ENCODE measurements at regions not wholly inside any gene's neighbourhood (a gene's known extent, or its start where the extent isn't known, plus 50 kb on each side); places are given as distances from the start of the nearest gene placed in this dataset.

- no peak for DNase-seq
Observed at GRCh38 chr4:20354120-20354519, 102.4 kb downstream of the SLIT2 start.

DNA sequence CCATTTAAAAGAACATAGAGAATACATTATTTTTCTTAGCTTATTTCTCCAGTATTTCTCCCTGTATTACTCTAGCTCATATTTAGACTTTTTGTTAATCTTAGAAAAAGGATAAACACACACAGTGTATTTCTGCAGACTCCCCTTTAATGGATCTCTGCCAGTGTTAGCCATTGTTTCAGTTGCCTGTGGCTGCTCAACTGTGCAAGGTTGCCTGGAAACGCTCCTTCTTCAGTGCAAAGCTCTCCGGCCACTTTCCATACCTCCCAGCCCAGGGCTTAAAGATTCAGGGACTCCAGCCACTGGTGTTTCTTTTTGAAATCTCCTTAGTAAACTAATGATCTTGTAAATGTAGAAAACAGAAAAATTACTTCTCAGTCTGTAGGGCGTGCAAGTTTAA, 104.9 kb downstream of the SLIT2 start:
- DNase-seq: no peak

DNA sequence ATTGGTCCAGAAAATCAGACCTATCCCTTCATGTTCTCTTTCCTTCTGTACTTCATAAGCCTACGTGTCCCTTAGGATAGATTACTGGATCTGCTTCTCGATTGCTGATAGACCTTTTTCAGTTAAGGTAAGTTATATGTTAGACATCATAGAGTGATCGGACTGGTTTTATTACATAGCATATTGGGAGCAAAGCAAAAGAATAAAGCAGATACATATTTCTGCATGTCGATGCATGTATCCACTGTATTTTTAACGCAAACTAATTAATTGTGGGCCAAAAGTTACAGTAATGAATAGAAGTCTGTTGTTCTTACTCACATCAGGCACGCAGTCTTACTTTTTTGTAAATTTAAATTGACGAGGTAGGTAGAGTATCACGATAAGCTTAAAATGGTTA, 106.4 kb downstream of the SLIT2 start:
- no peak for DNase-seq

GRCh38 chr4:20359692-20360091, 108.0 kb downstream of the SLIT2 start:
- no peak for DNase-seq

- no peak for DNase-seq
Observed at GRCh38 chr4:20362148-20362547, 110.4 kb downstream of the SLIT2 start.

GRCh38 chr4:20364969-20365368, 113.3 kb downstream of the SLIT2 start:
- no peak for DNase-seq

- no peak for DNase-seq
Observed at GRCh38 chr4:20367446-20367845, 115.7 kb downstream of the SLIT2 start.

- DNase-seq: no peak
Observed at GRCh38 chr4:20368926-20369325, 117.2 kb downstream of the SLIT2 start.

- DNase-seq: no peak
Observed at GRCh38 chr4:20370274-20370673, 118.6 kb downstream of the SLIT2 start.

DNA sequence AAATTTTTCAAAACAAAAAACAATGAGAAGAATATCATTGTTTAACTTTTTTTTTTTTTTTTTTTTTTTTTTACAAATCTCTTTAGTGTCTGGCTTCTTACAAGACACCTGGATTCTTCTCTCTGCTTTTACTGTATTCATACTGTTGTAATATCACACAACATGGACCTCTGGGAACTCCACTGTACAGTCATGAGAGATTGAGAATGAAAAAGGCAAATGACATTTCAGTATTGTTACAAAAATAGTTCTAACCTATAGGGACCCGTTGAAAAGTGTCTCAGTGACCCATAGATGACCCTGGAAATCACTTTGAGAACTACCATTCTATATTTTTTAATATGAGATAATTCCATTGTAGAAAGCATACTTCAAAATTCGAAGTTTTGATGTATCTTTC, 124.4 kb downstream of the SLIT2 start:
- no peak for DNase-seq

- DNase-seq: no peak
Observed at GRCh38 chr4:20378181-20378580, 126.5 kb downstream of the SLIT2 start.

DNA sequence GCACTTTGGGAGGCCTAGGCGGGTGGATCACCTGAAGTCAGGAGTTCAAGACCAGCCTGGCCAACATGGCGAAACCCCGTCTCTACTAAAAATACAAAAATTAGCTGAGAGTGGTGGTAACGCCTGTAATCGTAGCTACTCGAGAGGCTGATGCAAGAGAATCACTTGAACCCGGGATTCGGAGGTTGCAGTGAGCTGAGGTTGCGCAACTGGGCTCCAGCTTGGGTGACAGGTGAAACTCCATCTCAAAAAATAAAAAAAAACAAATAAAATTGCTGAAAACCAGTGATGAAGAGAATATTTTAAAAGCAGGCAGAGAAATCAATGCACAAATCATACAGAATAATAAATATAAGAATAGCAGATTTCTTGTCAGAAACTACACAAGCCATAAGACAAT, 129.3 kb downstream of the SLIT2 start:
- DNase-seq: no peak

DNA sequence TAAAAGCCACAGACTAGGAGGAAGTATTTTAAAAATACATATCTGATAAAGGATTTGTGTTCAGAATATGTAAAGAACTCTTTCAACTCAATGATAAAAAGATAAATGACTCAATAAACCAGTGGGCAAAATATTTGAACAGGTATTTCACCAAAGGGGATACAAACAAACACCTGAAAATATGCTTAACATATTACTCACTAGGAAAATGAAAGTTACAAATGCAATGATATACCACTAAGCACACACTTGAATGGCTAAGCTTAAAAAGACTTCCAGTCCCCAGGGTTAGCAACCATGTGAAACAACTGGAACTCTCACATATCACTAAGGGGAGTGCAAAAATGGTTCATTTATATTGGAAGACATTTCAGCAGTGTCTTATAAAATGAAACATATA, 131.6 kb downstream of the SLIT2 start:
- DNase-seq: no peak

DNA sequence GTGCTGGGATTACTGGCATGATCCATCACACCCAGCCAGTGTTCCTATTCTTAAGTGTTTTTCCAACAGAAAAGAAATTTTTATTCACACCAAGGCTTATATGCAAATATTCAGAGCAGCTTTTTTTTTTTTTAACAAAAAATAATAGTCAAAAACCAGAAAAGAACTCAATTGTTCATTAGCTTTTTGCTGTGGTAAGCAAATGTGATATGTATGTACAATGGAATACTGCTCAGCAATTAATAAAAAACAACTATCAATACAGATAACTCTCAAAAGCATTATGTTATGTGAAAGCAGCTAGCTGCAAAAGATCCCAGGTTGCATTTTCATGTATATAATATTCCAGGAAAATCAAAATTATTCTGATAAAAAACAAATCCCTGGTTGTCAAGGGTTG, 132.3 kb downstream of the SLIT2 start:
- no peak for DNase-seq

DNA sequence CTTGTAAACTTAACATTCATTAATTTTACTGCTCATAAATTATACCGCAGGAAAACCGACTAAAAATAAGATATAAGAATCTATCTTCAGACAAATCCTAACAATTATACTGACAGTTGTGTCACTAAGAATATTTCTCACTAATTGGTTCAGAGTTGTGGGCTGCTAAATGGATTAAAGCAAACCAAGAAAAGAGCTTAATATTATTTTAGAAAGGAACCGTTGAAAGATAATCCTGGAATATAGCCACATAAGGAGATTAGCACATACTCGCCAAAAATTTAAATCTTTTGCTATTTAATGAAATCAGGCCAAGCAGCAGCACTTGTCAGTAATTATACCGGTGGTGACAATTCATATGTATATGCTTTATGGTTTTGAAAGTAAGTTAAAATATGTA, 132.8 kb downstream of the SLIT2 start:
- DNase-seq: no peak

DNA sequence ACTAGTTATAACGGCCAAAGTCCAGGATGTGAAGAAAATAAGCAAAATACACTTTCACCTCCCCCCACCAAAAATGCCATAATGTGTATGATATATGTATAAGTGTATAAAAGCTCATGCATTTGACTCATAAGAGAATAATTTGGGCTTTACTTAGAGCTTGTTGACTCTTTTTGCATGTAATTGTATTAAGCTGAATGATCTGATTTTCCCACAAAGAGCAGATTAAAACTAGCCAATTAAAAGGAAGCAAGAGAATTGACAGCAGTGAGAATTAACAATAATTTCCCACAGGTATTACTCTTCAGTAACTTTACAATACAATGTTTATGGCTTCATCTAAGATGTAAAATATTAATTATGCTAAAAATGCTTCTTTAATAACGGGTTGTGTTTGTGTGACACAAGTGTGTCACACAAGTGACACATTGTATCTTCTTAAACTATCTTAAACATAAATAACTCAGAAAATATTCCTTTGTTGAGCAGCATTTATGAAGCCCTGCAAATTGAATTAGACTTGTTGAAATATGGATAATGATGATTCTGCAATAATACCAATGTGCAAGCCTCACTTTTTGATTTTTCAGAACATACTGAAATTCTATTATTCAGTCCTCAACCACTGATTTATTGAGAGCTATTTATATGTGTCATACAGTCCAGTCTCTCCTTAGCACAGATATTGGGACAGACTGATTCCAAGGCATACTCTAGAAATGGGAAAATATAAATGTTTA, 134.5 kb downstream of the SLIT2 start:
- no peak for DNase-seq

- DNase-seq: no peak
Observed at GRCh38 chr4:20386906-20387305, 135.2 kb downstream of the SLIT2 start.

DNA sequence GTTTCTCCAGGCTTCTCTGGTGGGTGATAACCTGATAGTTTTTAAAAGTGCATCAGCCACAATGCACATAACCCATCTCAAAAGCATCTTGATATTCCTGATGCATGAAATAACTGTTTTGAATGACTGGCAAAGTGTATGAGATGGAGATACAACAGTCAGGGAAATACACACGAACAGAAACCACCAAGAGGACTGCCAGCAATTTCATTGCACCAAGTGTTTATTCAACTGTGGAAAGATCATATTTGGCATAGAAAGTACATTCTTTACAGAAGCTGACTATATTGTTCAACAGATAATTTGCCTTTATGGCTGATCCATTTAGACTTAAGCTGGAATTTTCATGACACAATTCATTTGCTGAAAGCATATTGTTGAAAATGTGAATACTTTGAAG, 139.5 kb downstream of the SLIT2 start:
- no peak for DNase-seq

DNA sequence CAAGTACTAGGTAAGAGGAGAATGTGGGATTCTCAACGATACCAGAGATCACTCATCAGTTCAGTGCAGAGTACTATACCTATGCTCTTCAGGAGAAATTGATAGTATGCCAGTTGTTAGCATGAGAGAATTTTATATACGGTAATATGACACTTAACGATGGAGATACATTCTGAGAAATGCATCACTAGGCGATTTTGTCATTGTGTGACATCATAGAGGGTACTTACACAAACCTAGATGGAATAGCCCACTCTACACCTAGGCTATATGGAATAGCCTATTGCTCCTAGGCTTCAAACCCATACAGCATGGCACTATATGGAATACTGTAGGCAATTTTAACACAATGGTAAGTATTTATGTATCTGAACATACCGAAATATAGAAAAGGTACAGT, 140.2 kb downstream of the SLIT2 start:
- DNase-seq: no peak

DNA sequence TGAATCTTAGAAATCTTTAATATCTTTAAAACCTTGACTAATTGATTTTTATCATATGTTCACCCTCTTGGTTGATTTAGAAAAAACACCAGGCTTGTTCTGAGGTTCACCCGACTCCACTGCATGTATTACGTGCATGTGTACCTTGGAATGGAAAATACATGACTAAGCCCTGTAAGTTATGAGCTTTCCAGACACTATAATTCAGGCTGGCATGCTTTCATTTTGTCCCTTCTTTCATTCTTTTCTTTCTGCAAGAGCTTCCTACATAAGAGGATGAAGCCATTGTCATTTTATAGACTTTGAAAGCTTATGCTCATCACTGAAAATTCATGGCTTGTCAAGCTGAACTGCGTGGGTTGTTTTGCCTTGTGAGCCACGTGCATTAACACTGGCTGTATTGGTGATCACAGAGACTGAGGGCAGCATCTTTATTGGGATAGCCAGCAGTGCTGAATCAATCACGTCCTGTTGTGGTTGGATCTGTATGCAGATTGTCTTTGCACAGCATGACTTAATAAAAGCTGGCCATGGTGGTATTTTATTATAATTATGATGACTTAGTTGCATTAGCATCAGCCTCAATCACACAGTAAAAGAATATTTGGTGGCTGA, 141.9 kb downstream of the SLIT2 start:
- no peak for DNase-seq

- no peak for DNase-seq
Observed at GRCh38 chr4:20394512-20394911, 142.8 kb downstream of the SLIT2 start.

DNA sequence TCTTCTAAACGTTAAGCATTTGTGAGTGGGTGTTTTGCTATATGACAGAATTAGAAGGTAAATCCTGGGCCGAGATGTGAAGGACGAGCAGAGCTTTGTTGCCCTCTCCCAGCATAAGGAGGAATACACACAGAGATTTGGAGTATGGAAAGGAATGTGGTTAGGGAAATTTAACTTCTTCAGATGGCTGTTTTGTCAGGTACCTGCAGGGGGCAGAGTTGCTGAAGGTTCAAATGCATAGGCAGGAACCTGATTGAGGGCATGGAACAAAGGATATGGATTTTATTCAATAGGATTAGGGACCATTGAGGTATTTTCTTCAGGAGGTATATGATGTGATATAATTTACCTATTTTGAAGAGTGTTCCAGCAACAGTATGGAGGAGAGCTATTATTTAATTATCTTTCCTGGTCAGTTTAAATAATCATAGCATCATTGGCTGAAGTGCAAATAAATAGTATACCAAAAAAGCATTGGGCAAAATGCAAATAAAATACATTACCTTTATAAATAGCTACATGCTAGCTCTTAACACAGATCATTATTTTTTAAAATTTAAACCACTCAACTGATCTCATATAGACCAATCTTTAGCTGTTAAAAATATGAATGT, 143.6 kb downstream of the SLIT2 start:
- peak; percentile 75 for DNase-seq

DNA sequence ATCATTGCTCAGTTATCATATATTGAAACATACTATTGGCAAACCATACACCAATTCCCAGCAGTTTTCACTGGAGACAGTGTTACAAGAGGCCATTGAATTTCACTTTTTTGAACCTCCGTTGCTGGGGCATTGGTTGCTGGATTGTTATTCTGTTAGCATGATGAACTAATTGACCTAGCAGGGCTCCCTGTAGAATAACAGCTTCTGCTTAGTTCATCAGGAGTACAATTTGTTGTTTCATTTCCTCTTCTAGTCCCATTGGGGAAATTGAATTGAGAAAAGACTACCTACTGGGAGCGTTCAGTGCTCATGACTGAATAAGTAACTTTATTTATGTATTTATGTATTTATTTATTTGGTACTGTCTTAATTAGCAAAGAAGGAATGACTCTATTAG, 151.6 kb downstream of the SLIT2 start:
- DNase-seq: no peak

DNA sequence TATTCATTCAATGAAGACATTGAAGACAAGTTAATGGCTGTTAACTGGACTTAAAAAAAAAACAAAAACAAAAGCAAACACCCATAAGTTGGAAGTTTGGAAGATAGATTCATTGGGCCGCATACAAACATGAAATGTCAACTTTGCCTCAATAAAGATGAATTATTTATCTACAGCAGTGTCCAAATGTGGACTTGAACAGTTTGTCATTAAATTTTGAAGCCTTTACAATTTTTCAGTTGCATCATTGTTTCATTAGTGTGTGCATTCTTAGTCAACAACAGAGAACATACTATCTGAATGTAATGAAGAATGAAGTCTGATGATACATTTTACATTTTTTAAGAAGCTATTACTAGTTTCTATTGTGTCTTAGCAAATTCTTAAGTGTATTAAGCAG, 152.1 kb downstream of the SLIT2 start:
- DNase-seq: no peak

- DNase-seq: no peak
Observed at GRCh38 chr4:20408611-20409010, 156.9 kb downstream of the SLIT2 start.
